NCI-H345 (cell line): ENCODE measurements at regions not wholly inside any gene's neighbourhood (a gene's known extent, or its start where the extent isn't known, plus 50 kb on each side); places are given as distances from the start of the nearest gene placed in this dataset.

ENCODE experiments used
- DNase-seq: peaks from one replicate; lab custom pipeline; 2025; lab: John Stamatoyannopoulos, UW

GRCh38 chr6:132973514-132973993, 159.2 kb downstream of the RPS12 start:
- DNase-seq = no peak

- DNase-seq = no peak
These were observed 159.8 kb downstream of the RPS12 start for GRCh38 chr6:132974122-132974521.

GRCh38 chr6:132977413-132977812, 163.0 kb downstream of the RPS12 start:
- no peak for DNase-seq

- no peak for DNase-seq
These were observed 164.3 kb downstream of the RPS12 start for GRCh38 chr6:132978685-132979084.

- DNase-seq = no peak
These were observed 179.4 kb downstream of the RPS12 start for GRCh38 chr6:132993738-132994137.

- no peak for DNase-seq
These were observed 180.6 kb downstream of the RPS12 start for GRCh38 chr6:132995009-132995408.

GRCh38 chr6:132995432-132995831, 181.1 kb downstream of the RPS12 start:
- DNase-seq = no peak

- no peak for DNase-seq
These were observed 184.0 kb downstream of the RPS12 start for GRCh38 chr6:132998418-132998817.

GRCh38 chr6:133001040-133001565, 186.7 kb downstream of the RPS12 start:
- no peak for DNase-seq

- DNase-seq = no peak
These were observed 190.0 kb downstream of the RPS12 start for GRCh38 chr6:133004304-133004884.

GRCh38 chr6:133012774-133013173, 198.4 kb downstream of the RPS12 start:
- no peak for DNase-seq

- no peak for DNase-seq
These were observed 202.3 kb downstream of the RPS12 start for GRCh38 chr6:133016631-133017030.

GRCh38 chr6:133017581-133017980, 203.2 kb downstream of the RPS12 start:
- no peak for DNase-seq

GRCh38 chr6:133026705-133027104, 212.3 kb downstream of the RPS12 start:
- DNase-seq = no peak

GRCh38 chr6:133033263-133033662, 207.9 kb upstream of the EYA4 start:
- DNase-seq = no peak

- no peak for DNase-seq
These were observed 206.5 kb upstream of the EYA4 start for GRCh38 chr6:133034509-133035206.

- DNase-seq = no peak
These were observed 200.9 kb upstream of the EYA4 start for GRCh38 chr6:133040094-133040802.

GRCh38 chr6:133040803-133041419, 200.2 kb upstream of the EYA4 start:
- DNase-seq = no peak

- DNase-seq = no peak
These were observed 198.5 kb upstream of the EYA4 start for GRCh38 chr6:133042550-133043120.

- DNase-seq = no peak
These were observed 194.6 kb upstream of the EYA4 start for GRCh38 chr6:133046576-133046975.

GRCh38 chr6:133047065-133047665, 194.0 kb upstream of the EYA4 start:
- DNase-seq = no peak

GRCh38 chr6:133047706-133048105, 193.5 kb upstream of the EYA4 start:
- no peak for DNase-seq
